Ovary (tissue), 3 donors: ENCODE measurements at regions not wholly inside any gene's neighbourhood (a gene's known extent, or its start where the extent isn't known, plus 50 kb on each side); places are given as distances from the start of the nearest gene placed in this dataset.

ENCODE experiments used
- CTCF ChIP-seq, 3 donors: fragments of 450-650 bp in 2 of 3; fragments of 200-600 bp in 1 of 3; IDR thresholded peaks; one replicate each; pipeline versions ENCODE4 v1.5.1 to v1.8.0; 2016 to 2022; ENCODE audit warnings: antibody characterized with exemption in 3 of 3, mild to moderate bottlenecking in 1 of 3
- EP300 ChIP-seq: sonication (generic); formaldehyde crosslinking; IDR thresholded peaks from one replicate; pipeline ENCODE4 v1.6.1; 2017; ENCODE audit warnings: antibody characterized with exemption
- POLR2A ChIP-seq: fragments of 450-650 bp; IDR thresholded peaks from one replicate; pipeline ENCODE4 v1.6.1; 2017; ENCODE audit warnings: antibody characterized with exemption, mild to moderate bottlenecking, moderate library complexity
- donor health status: DM: no; HTN: no; CAD: no.

GRCh38 chr5:135207866-135208265, 173.8 kb upstream of the PITX1 start:
- no peak for TF ChIP-seq CTCF (IDR thresholded peaks at IDR 0.05)
- TF ChIP-seq POLR2A, result no peak
- TF ChIP-seq EP300, result no peak
